Retinal pigment epithelial cell (primary cell): ENCODE measurements at regions not wholly inside any gene's neighbourhood (a gene's known extent, or its start where the extent isn't known, plus 50 kb on each side); places are given as distances from the start of the nearest gene placed in this dataset.

ENCODE experiments used
- DNase-seq: peaks from one replicate; pipeline ENCODE4 v3.0.0-alpha.2; 2010; ENCODE audit warnings: low read depth
- H3K4me3 ChIP-seq: 2 replicates; pipeline ENCODE4 v1.5.1; 2011; ENCODE audit warnings: mild to moderate bottlenecking, low read length, control low read depth, moderate library complexity
- CTCF ChIP-seq: conservative IDR thresholded peaks from 2 replicates; pipeline ENCODE4 v1.5.1; 2011; ENCODE audit warnings: low read depth, low read length, control low read depth, inconsistent platforms

DNA sequence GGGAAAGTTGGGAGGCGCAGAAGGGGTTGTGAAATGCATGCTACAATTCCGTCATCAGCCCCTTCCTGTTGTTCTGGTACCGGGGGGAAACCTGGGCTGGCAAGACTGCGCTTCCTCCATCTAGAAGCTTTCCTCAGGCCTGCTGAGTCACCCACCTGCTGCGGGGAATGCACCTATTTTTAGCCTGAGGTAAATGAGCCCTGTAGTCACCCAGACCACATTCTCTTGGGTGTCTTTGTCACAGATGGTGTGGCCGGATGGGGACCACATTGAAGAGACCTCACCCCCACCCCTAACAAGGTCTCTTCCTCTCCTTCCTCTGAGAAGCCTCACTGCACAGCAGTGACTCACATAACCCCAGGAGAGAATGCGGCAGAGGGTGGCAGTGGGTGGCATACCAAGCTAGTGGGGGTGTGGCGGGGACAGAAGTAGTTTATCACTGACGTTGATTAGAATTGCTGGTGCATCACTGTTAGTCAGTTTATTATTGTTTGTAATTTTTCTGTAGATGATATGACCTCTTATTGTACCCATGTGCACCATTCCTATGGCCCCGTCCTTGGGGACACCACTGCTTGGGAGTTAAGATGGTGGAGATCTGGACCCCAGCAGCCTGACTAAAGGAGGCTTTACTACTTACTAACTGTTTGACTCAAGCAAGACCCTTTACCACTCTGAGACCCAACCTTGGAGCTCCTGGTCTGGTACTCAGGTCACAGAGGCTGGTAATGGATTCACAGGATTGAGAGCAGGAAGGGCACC lies 83.0 kb upstream of the DUSP5 start:
- no peak for DNase-seq
- no peak for TF ChIP-seq CTCF
- no peak overlapping the region for H3K4me3 ChIP-seq

DNA sequence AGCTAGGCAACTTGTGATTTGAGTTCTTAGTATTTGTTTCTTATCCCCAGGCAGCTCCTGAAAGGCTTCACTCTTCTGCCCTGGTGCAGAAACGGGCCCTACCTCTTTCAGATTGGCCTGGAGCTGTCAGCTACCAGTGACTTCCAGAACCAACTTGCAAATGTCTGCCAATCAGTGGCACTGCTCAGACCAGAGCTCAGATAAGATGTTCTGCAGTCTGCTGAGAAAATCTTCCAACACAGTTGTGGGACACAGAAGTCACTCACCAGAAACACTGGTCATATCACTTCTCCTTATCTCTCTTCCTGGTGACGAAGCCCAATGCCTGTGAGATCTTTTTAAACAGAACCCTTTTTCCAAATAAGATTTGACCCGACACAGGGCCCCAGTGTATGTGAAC lies 81.9 kb upstream of the DUSP5 start:
- no peak overlapping the region for H3K4me3 ChIP-seq
- DNase-seq, result no peak
- no peak for TF ChIP-seq CTCF

DNA sequence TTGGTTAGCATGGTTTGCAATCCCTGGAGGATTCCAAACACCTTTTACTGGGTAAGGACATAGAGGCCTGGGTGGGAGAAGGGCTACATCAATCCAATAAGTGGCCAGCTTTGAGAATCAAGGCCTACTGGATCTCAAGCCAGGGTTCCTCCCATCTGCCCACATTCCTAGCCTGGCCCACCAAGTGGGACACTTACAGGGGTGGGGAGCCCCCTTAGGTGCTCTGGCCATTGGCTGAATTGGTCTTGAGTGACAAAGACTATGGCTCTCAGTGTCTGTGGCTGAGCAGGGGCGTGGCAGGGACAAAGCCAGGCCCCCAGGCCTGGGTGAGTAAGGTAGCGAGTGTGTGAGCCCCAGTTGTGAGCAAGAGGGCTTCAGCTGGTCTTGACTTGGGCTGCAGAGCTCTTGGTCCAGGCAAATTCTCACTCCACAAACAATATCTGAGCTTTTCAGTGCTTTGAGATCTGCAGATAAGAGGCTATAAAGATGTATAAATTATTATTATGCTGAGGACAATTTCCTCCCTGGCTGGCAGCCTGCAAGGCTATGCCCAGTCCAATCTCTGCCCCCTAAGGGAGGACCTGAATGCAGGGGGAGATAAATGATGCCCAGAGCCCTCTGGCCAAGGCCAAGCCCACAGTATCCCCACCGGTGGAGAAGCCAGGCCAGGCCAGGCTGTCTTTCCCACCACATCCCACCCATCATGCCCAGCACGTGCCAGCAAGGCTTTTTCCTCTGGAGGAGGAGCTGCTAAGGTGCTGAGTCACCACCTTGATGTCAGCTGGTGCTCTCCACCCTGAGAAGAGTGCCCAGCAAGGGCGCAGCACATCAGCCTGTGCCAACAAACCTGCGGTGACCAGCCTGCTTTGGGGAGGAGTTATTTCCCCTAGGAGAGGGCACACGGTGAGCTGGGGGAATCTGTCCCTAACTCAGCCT lies 80.7 kb upstream of the DUSP5 start:
- TF ChIP-seq CTCF, result no peak
- no peak for DNase-seq
- H3K4me3 ChIP-seq, result no peak overlapping the region

DNA sequence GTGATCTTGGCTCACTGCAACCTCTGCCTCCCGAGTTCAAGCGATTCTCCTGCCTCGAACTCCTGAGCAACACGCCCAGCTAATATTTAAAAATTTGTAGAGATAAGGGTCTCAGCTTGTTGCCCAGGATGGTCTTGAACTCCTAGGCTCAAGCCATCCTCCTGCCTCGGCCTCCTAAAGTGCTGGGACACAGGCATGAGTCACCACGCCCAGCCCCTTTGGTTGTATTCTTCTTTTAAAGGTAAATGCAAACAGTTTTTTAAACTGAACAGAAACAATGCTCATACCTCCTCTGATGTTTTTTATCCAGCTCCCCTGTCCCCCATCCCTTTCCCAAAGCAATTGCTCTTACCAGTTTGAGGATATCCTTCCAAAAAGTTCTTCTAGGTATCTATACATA lies 79.5 kb upstream of the DUSP5 start:
- no peak for TF ChIP-seq CTCF
- no peak for DNase-seq
- H3K4me3 ChIP-seq, result no peak overlapping the region

DNA sequence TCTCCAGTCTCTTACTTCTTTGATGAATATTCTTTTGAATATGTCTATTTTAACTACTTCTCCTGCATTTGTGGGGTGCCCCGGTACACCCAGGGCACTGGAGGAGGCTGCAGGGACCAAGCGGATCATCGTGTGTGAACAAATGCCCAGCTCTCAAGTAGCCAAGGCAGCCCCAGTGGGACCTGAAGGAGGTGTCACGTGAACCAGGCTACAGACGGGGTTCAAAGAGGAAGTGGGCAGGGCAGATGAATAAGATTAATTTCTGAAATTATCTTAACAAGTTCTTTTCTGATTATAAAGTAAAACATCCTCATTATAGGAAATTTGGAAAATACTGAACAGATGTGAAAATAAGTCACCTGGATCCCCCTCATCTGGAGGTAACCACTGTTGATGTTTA lies 78.4 kb upstream of the DUSP5 start:
- no peak for TF ChIP-seq CTCF
- DNase-seq, result no peak
- no peak overlapping the region for H3K4me3 ChIP-seq

GRCh38 chr10:110420401-110421193 lies 77.1 kb upstream of the DUSP5 start:
- no peak for DNase-seq
- no peak for TF ChIP-seq CTCF
- no peak overlapping the region for H3K4me3 ChIP-seq
